Neural cell (in vitro differentiated cells): ENCODE measurements at regions not wholly inside any gene's neighbourhood (a gene's known extent, or its start where the extent isn't known, plus 50 kb on each side); places are given as distances from the start of the nearest gene placed in this dataset.

Experiments
- CTCF ChIP-seq: fragments of 450-650 bp; IDR thresholded peaks from 2 replicates; pipeline ENCODE4 v1.5.1; 2014; ENCODE audit warnings: antibody characterized with exemption, mild to moderate bottlenecking, moderate library complexity; ENCODE audit not compliant: poor library complexity, severe bottlenecking
- EZH2 ChIP-seq: fragments of 200-600, 300-800 bp; shearing (Covaris generic), sonication (generic); IDR thresholded peaks from 2 replicates; pipeline ENCODE4 v1.6.1; 2014; ENCODE audit warnings: antibody characterized with exemption, low read length, borderline replicate concordance, mild to moderate bottlenecking; ENCODE audit not compliant: insufficient read depth, poor library complexity, severe bottlenecking

- no peak for TF ChIP-seq EZH2
- no peak for TF ChIP-seq CTCF
Measured at GRCh38 chr5:123845356-123846100, 333.6 kb downstream of the CSNK1G3 start.
